ENCODE measurements at regions not wholly inside any gene's neighbourhood (a gene's known extent, or its start where the extent isn't known, plus 50 kb on each side); places are given as distances from the start of the nearest gene placed in this dataset.

GRCh38 chr13:106381091-106381490, 154.4 kb downstream of the EFNB2 start:
- DNase-seq, result no peak

GRCh38 chr13:106377931-106378662, 157.4 kb downstream of the EFNB2 start:
- DNase-seq, result no peak

GRCh38 chr13:106377341-106377740, 158.1 kb downstream of the EFNB2 start:
- no peak for DNase-seq

- no peak for DNase-seq
Observed at GRCh38 chr13:106376401-106377112, 158.9 kb downstream of the EFNB2 start.

- no peak for DNase-seq
Observed at GRCh38 chr13:106375085-106375484, 160.4 kb downstream of the EFNB2 start.

- no peak for DNase-seq
Observed at GRCh38 chr13:106374631-106375030, 160.8 kb downstream of the EFNB2 start.

- no peak for DNase-seq
Observed at GRCh38 chr13:106373989-106374572, 161.4 kb downstream of the EFNB2 start.

- no peak for DNase-seq
Observed at GRCh38 chr13:106373304-106373988, 162.0 kb downstream of the EFNB2 start.

GRCh38 chr13:106372199-106373155, 163.0 kb downstream of the EFNB2 start:
- no peak for DNase-seq

GRCh38 chr13:106371024-106371423, 164.4 kb downstream of the EFNB2 start:
- DNase-seq, result no peak

GRCh38 chr13:106369858-106370257, 165.6 kb downstream of the EFNB2 start:
- DNase-seq, result no peak

GRCh38 chr13:106369091-106369490, 166.4 kb downstream of the EFNB2 start:
- no peak for DNase-seq

- no peak for DNase-seq
Observed at GRCh38 chr13:106367361-106367971, 168.0 kb downstream of the EFNB2 start.

- no peak for DNase-seq
Observed at GRCh38 chr13:106362707-106363106, 172.8 kb downstream of the EFNB2 start.

GRCh38 chr13:106361621-106362020, 173.8 kb downstream of the EFNB2 start:
- DNase-seq, result no peak

GRCh38 chr13:106357198-106357597, 178.3 kb downstream of the EFNB2 start:
- no peak for DNase-seq

GRCh38 chr13:106355866-106356265, 179.6 kb downstream of the EFNB2 start:
- DNase-seq, result no peak

GRCh38 chr13:106354961-106355360, 180.5 kb downstream of the EFNB2 start:
- no peak for DNase-seq

GRCh38 chr13:106352850-106353249, 182.6 kb downstream of the EFNB2 start:
- no peak for DNase-seq

GRCh38 chr13:106351251-106351650, 184.2 kb downstream of the EFNB2 start:
- no peak for DNase-seq

GRCh38 chr13:106350208-106350607, 185.3 kb downstream of the EFNB2 start:
- no peak for DNase-seq

Data from activated naive CD4-positive, alpha-beta T cell treated with anti-CD3 and anti-CD28 coated beads, Interleukin-2, amount 50 U/mL, for 16 hours (primary cell).